ENCODE measurements at regions not wholly inside any gene's neighbourhood (a gene's known extent, or its start where the extent isn't known, plus 50 kb on each side); places are given as distances from the start of the nearest gene placed in this dataset.

GRCh38 chr10:3295582-3296151, 123.1 kb upstream of the PITRM1 start:
- Histone ChIP-seq H3K4me3 (ENCODE audit: low read depth, low read length, poor library complexity, severe bottlenecking) (no peak overlapping the region), H3K4me2 (ENCODE audit: low read length) (no peak overlapping the region), H3K9me3 (ENCODE audit: low read length) (no peaks in the 10 kb centered on the region), H3K27ac (ENCODE audit: low read depth, low read length, poor library complexity, severe bottlenecking) (no peak overlapping the region), H3K4me1 (ENCODE audit: insufficient read depth, low read length, severe bottlenecking) (no peaks in the 10 kb centered on the region), H3K27me3 (ENCODE audit: insufficient read depth, low read length) (no peaks in the 10 kb centered on the region), H3F3A (ENCODE audit: insufficient read depth, low read length) (no peaks in the 10 kb centered on the region), H3K36me3 (ENCODE audit: insufficient read depth, low read length) (no peaks in the 10 kb centered on the region), H3K9me2 (ENCODE audit: low read depth, low read length) (no peaks in the 10 kb centered on the region), H3K9ac (ENCODE audit: low read length) (no peak overlapping the region), H2AFZ (ENCODE audit: low read length) (no peak overlapping the region), H4K20me1 (ENCODE audit: insufficient read depth, low read length) (no peaks in the 10 kb centered on the region), H3K79me2 (ENCODE audit: insufficient read depth, low read length) (no peaks in the 10 kb centered on the region)
- no peak for TF ChIP-seq EZH2 (IDR thresholded peaks at IDR 0.05; ENCODE audit: borderline replicate concordance, low read length)
- TF ChIP-seq, protein P1, sequence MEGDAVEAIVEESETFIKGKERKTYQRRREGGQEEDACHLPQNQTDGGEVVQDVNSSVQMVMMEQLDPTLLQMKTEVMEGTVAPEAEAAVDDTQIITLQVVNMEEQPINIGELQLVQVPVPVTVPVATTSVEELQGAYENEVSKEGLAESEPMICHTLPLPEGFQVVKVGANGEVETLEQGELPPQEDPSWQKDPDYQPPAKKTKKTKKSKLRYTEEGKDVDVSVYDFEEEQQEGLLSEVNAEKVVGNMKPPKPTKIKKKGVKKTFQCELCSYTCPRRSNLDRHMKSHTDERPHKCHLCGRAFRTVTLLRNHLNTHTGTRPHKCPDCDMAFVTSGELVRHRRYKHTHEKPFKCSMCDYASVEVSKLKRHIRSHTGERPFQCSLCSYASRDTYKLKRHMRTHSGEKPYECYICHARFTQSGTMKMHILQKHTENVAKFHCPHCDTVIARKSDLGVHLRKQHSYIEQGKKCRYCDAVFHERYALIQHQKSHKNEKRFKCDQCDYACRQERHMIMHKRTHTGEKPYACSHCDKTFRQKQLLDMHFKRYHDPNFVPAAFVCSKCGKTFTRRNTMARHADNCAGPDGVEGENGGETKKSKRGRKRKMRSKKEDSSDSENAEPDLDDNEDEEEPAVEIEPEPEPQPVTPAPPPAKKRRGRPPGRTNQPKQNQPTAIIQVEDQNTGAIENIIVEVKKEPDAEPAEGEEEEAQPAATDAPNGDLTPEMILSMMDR (IDR thresholded peaks at IDR 0.05; ENCODE audit: low read length) = no peak

- Histone ChIP-seq H3K9me2 (ENCODE audit: low read depth, low read length) (no peaks in the 10 kb centered on the region), H3K4me3 (ENCODE audit: low read depth, low read length, poor library complexity, severe bottlenecking) (no peak overlapping the region), H2AFZ (ENCODE audit: low read length) (no peak overlapping the region), H3K4me2 (ENCODE audit: low read length) (no peak overlapping the region), H3F3A (ENCODE audit: insufficient read depth, low read length) (no peaks in the 10 kb centered on the region), H3K36me3 (ENCODE audit: insufficient read depth, low read length) (no peaks in the 10 kb centered on the region), H3K27ac (ENCODE audit: low read depth, low read length, poor library complexity, severe bottlenecking) (no peak overlapping the region), H3K27me3 (ENCODE audit: insufficient read depth, low read length) (no peaks in the 10 kb centered on the region), H3K4me1 (ENCODE audit: insufficient read depth, low read length, severe bottlenecking) (no peaks in the 10 kb centered on the region), H3K9ac (ENCODE audit: low read length) (no peak overlapping the region), H4K20me1 (ENCODE audit: insufficient read depth, low read length) (no peaks in the 10 kb centered on the region), H3K79me2 (ENCODE audit: insufficient read depth, low read length) (no peaks in the 10 kb centered on the region), H3K9me3 (ENCODE audit: low read length) (no peaks in the 10 kb centered on the region)
- no peak for TF ChIP-seq EZH2 (IDR thresholded peaks at IDR 0.05; ENCODE audit: borderline replicate concordance, low read length)
- TF ChIP-seq, protein P1 (IDR thresholded peaks at IDR 0.05; ENCODE audit: low read length) = no peak
Measured at GRCh38 chr10:3294919-3295581, 122.5 kb upstream of the PITRM1 start.

DNA sequence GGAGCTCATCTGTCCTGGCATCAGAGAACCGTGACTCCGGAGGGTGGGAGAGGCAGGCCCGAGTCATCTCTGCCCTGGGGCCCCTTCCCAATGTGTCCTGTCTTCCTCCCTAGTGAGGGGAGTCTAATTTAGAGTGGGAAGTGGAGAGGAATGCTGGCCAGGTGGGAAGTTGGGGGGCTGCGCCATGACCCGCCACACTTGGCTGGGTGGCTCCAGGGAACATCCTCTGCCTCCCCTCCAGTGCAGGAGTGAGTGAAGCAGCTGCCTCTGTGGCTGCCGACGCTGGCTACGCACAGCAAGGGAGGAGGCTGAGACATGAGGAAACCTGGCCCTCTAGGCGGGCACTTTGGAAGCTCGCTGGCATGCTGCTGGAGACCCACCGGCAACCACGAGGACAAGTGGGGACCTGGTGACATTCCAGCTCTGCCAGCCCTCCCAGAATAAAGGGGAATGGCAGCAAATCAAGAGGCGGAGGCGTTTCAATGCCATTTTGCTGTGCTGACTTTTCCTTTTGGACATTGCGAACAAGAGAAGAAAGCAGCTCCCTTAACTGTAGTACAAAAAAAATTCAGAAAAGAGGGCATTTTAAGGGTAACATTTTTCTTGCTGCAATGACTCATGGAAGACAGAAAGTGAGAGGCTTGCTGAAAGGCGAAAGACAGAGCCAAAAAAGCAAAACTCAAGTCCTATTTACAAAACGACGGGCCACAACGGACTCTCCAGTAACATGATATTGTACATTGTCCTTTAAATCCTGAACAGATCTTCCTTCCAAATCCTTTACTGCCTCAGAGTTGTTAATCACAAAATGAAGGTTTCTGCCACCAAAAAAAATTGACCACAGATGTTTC, 121.2 kb upstream of the PITRM1 start:
- H3K27me3 ChIP-seq (ENCODE audit: insufficient read depth, low read length) = no peaks in the 10 kb centered on the region
- H3K4me2 ChIP-seq (ENCODE audit: low read length) = no peak overlapping the region
- H3K4me3 ChIP-seq (ENCODE audit: low read depth, low read length, poor library complexity, severe bottlenecking) = no peak overlapping the region
- H2AFZ ChIP-seq (ENCODE audit: low read length) = no peak overlapping the region
- H3K27ac ChIP-seq (ENCODE audit: low read depth, low read length, poor library complexity, severe bottlenecking) = no peak overlapping the region
- H3K4me1 ChIP-seq (ENCODE audit: insufficient read depth, low read length, severe bottlenecking) = no peaks in the 10 kb centered on the region
- H3F3A ChIP-seq (ENCODE audit: insufficient read depth, low read length) = no peaks in the 10 kb centered on the region
- H3K36me3 ChIP-seq (ENCODE audit: insufficient read depth, low read length) = no peaks in the 10 kb centered on the region
- H3K9me3 ChIP-seq (ENCODE audit: low read length) = no peaks in the 10 kb centered on the region
- no peaks in the 10 kb centered on the region for H3K9me2 ChIP-seq (ENCODE audit: low read depth, low read length)
- no peaks in the 10 kb centered on the region for H3K79me2 ChIP-seq (ENCODE audit: insufficient read depth, low read length)
- TF ChIP-seq, protein P1 (IDR thresholded peaks at IDR 0.05; ENCODE audit: low read length) = no peak
- TF ChIP-seq EZH2 (IDR thresholded peaks at IDR 0.05; ENCODE audit: borderline replicate concordance, low read length) = no peak
- H4K20me1 ChIP-seq (ENCODE audit: insufficient read depth, low read length) = no peaks in the 10 kb centered on the region
- no peak overlapping the region for H3K9ac ChIP-seq (ENCODE audit: low read length)
